CD14-positive monocyte (primary cell): ENCODE measurements at regions not wholly inside any gene's neighbourhood (a gene's known extent, or its start where the extent isn't known, plus 50 kb on each side); places are given as distances from the start of the nearest gene placed in this dataset.

Experiments used
- DNase-seq, 3 donors: peaks; one replicate each; pipeline ENCODE4 v3.0.0-alpha.2; 2011 to 2022
- H2AFZ ChIP-seq: 2 replicates; pipeline ENCODE4 v1.6.0; 2012; ENCODE audit warnings: mild to moderate bottlenecking, low read depth, low read length, inconsistent platforms; ENCODE audit not compliant: insufficient read depth, poor library complexity, severe bottlenecking
- H3K27ac ChIP-seq, 2 donors: 1 replicate in 1 of 2; 2 replicates in 1 of 2; pipeline ENCODE4 v1.5.1; 2012 to 2013; ENCODE audit warnings: low read length in 2 of 2, control low read depth in 1 of 2, inconsistent platforms in 1 of 2, low read depth in 1 of 2, mild to moderate bottlenecking in 1 of 2
- H3K27me3 ChIP-seq, 2 donors: one replicate each; pipeline versions ENCODE4 v1.6.0 to v1.6.1; 2011 to 2013; ENCODE audit warnings: low read length in 2 of 2; ENCODE audit not compliant: control insufficient read depth in 2 of 2, insufficient read depth in 2 of 2
- H3K36me3 ChIP-seq, 2 donors: replicated peaks in 1 of 2; 1 replicate in 1 of 2; 2 replicates in 1 of 2; pipeline versions ENCODE4 v1.5.1 to v1.6.1; 2012 to 2013; ENCODE audit warnings: low read length in 2 of 2, control low read depth in 1 of 2, inconsistent platforms in 1 of 2, mild to moderate bottlenecking in 1 of 2; ENCODE audit not compliant: insufficient read depth in 2 of 2, control insufficient read depth in 1 of 2
- H3K4me1 ChIP-seq, 2 donors: 1 replicate in 1 of 2; 2 replicates in 1 of 2; pipeline versions ENCODE4 v1.5.1 to v1.6.1; 2012 to 2013; ENCODE audit warnings: low read length in 2 of 2, control low read depth in 1 of 2, inconsistent platforms in 1 of 2, mild to moderate bottlenecking in 1 of 2, moderate library complexity in 1 of 2; ENCODE audit not compliant: insufficient read depth in 2 of 2, control insufficient read depth in 1 of 2
- H3K4me2 ChIP-seq: replicated peaks from 2 replicates; pipeline ENCODE3; 2012; ENCODE audit warnings: low read length, moderate library complexity, mild to moderate bottlenecking; ENCODE audit not compliant: poor library complexity, severe bottlenecking; ENCODE audit errors: extremely low read depth
- H3K4me3 ChIP-seq, 3 experiments: fragments of 200-600 bp in 1 of 3; sonication (generic) in 1 of 3; replicated peaks in 1 of 3; 1 replicate in 2 of 3; 2 replicates in 1 of 3; pipeline ENCODE4 v1.5.1; 2011 to 2013; ENCODE audit warnings: low read length in 3 of 3, mild to moderate bottlenecking in 3 of 3, control low read depth in 2 of 3, low read depth in 2 of 3, inconsistent platforms in 1 of 3, moderate library complexity in 1 of 3
- H3K79me2 ChIP-seq: 2 replicates; pipeline ENCODE4 v1.6.0; 2012; ENCODE audit warnings: mild to moderate bottlenecking, control low read depth, inconsistent platforms, low read length, moderate library complexity; ENCODE audit not compliant: insufficient read depth
- H3K9ac ChIP-seq: 2 replicates; pipeline ENCODE4 v1.6.0; 2017; ENCODE audit warnings: low read length, mild to moderate bottlenecking; ENCODE audit not compliant: insufficient read depth, poor library complexity, severe bottlenecking
- H3K9me3 ChIP-seq, 2 donors: replicated peaks in 1 of 2; 1 replicate in 1 of 2; 2 replicates in 1 of 2; pipeline versions ENCODE4 v1.5.1 to v1.6.1; 2012 to 2013; ENCODE audit warnings: low read length in 2 of 2, control low read depth in 1 of 2; ENCODE audit not compliant: control insufficient read depth in 1 of 2, insufficient read depth in 1 of 2
- H4K20me1 ChIP-seq: 2 replicates; pipeline ENCODE4 v1.6.0; 2012; ENCODE audit warnings: mild to moderate bottlenecking, low read length, control low read depth, moderate library complexity; ENCODE audit not compliant: insufficient read depth
- H3K27ac Mint-ChIP-seq, 7 donors: one replicate each; pipeline ENCODE4 v1.8.0; 2020; ENCODE audit warnings: mild to moderate bottlenecking in 7 of 7, mixed read lengths in 7 of 7, moderate library complexity in 6 of 7, inconsistent platforms in 2 of 7
- H3K27me3 Mint-ChIP-seq, 3 donors: one replicate each; pipeline ENCODE4 v1.8.0; 2021 to 2022; ENCODE audit warnings: low read depth in 3 of 3, mild to moderate bottlenecking in 3 of 3, mixed read lengths in 3 of 3, moderate library complexity in 3 of 3, inconsistent platforms in 1 of 3
- H3K36me3 Mint-ChIP-seq, 2 donors: one replicate each; pipeline ENCODE4 v1.8.0; 2020; ENCODE audit warnings: mixed read lengths in 2 of 2, inconsistent platforms in 1 of 2, mild to moderate bottlenecking in 1 of 2
- H3K4me1 Mint-ChIP-seq: one replicate; pipeline ENCODE4 v1.8.0; 2020; ENCODE audit warnings: mild to moderate bottlenecking, mixed read lengths
- H3K4me3 Mint-ChIP-seq, 2 donors: one replicate each; pipeline ENCODE4 v1.8.0; 2020; ENCODE audit warnings: mild to moderate bottlenecking in 2 of 2, mixed read lengths in 2 of 2, moderate library complexity in 1 of 2
- H3K9me3 Mint-ChIP-seq, 7 donors: one replicate each; pipeline ENCODE4 v1.8.0; 2020 to 2022; ENCODE audit warnings: mixed read lengths in 7 of 7, mild to moderate bottlenecking in 6 of 7, moderate library complexity in 6 of 7, inconsistent platforms in 2 of 7
- CTCF ChIP-seq: fragments of 200-600 bp; IDR thresholded peaks from one replicate; pipeline ENCODE4 v1.8.0; 2022; ENCODE audit warnings: antibody characterized with exemption, mild to moderate bottlenecking
- whole genome bisulfite sequencing: methylation state at CpG from one replicate; pipeline ENCODE4 v1.1.5; 2013; ENCODE audit warnings: missing lambda C conversion rate; ENCODE audit not compliant: insufficient coverage; 5-methylcytosine and 5-hydroxymethylcytosine counted together
- intact Hi-C, 2 donors: fragments of 100-400 bp; cut with micrococcal nuclease; formaldehyde crosslinking; loops; one replicate each; pipeline versions ENCODE4 v1.15.0 to v1.15.1; 2023

GRCh38 chr3:194993896-194994295 is 277.1 kb downstream of the XXYLT1 start:
- no peak for TF ChIP-seq CTCF
- WGBS, result 97% methylated on average over 10 of the region's 14 CpGs
- no peak overlapping the region for H3K4me2 ChIP-seq

GRCh38 chr3:194994551-194994981 is 276.4 kb downstream of the XXYLT1 start:
- TF ChIP-seq CTCF, result no peak
- Histone ChIP-seq H3K27ac (no peak overlapping the region), H3K4me1 (peaks cover 9 to 12% of the 10 kb centered on the region in 2 donors), H3K9me3 (no peaks in the 10 kb centered on the region), H3K27me3 (no peaks in the 10 kb centered on the region), H3K4me3 (no peak overlapping the region), H2AFZ (no peak overlapping the region), H3K36me3 (no peaks in the 10 kb centered on the region), H3K79me2 (no peaks in the 10 kb centered on the region), H3K9ac (no peak overlapping the region), H3K4me2 (no peak overlapping the region), H4K20me1 (no peaks in the 10 kb centered on the region)
- Mint-ChIP-seq H3K9me3 (peaks cover 0 to 2% (median 0%) of the 10 kb centered on the region in 7 donors), H3K27ac (no peak overlapping the region), H3K4me1 (peaks cover 20% of the 10 kb centered on the region), H3K36me3 (no peaks in the 10 kb centered on the region), H3K4me3 (no peak overlapping the region), H3K27me3 (peaks cover 0 to 2% (median 2%) of the 10 kb centered on the region in 3 donors)
- intact Hi-C loops, result no loop called here
- no peak for DNase-seq
- 80% methylated on average over 2 of the region's 6 CpGs for WGBS

More at GRCh38 chr3:194993896-194994295, 277.1 kb downstream of the XXYLT1 start:
- Histone ChIP-seq H3K9me3 (no peaks in the 10 kb centered on the region), H3K27ac (no peak overlapping the region), H3K4me3 (no peak overlapping the region), H3K4me1 (peaks cover 9 to 12% of the 10 kb centered on the region in 2 donors), H3K27me3 (no peaks in the 10 kb centered on the region), H3K9ac (no peak overlapping the region), H3K36me3 (no peaks in the 10 kb centered on the region), H2AFZ (no peak overlapping the region), H4K20me1 (no peaks in the 10 kb centered on the region), H3K79me2 (no peaks in the 10 kb centered on the region)
- Mint-ChIP-seq H3K4me1 (peaks cover 22% of the 10 kb centered on the region), H3K27ac (no peak overlapping the region), H3K9me3 (peaks cover 0 to 2% (median 0%) of the 10 kb centered on the region in 7 donors), H3K4me3 (no peak overlapping the region), H3K36me3 (peaks cover 2 to 3% of the 10 kb centered on the region in 2 donors), H3K27me3 (peaks cover 0 to 2% (median 2%) of the 10 kb centered on the region in 3 donors)
- intact Hi-C loops, result no loop called here
- no peak for DNase-seq
